ENCODE measurements at regions not wholly inside any gene's neighbourhood (a gene's known extent, or its start where the extent isn't known, plus 50 kb on each side); places are given as distances from the start of the nearest gene placed in this dataset.
"Not testable (repeated sequence)": the region's sequence is repeated elsewhere in the genome, so short reads cannot be mapped to it uniquely, and the experiment has no call there.

DNA sequence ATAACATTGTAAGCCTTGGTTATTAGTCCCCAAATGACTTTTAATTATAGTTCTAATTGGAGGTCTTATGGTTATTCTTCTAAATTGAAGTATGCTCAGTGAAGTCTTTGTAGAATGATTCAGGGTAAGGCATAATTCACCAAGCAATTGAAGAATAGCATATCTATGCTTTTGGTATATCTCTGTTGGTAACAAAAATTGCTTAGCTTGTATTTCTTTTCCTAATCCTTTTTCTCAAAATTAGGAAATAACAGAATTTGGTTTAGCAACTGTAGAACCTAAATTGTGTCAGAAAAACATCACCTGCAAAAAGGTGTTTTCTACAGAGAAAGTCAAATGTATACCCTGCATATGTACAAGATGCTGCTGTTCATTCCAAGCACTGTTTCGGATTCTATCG, 189.2 kb upstream of the EPHA4 start:
- DNase-seq (ENCODE audit: low spot score): no peak

DNA sequence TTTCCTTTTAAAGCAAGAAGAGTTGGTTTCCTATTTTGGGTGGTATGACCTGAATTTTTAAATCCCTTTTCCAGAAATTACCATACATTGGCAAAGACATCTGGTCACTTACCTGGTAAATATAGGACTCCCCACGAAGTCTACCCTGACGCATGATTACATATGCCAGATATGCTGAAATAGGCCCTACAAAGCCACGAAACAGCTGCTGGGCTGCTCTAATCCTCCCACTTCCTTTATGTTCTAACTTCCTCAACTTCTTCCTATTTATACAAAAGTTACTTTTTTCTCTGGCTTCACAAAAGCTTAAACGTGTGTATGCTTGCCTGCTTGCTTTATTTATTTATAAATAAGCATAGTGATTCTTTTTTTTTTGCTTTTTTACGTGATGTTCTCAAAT, 186.0 kb upstream of the EPHA4 start:
- no peak for DNase-seq (ENCODE audit: low spot score)

DNA sequence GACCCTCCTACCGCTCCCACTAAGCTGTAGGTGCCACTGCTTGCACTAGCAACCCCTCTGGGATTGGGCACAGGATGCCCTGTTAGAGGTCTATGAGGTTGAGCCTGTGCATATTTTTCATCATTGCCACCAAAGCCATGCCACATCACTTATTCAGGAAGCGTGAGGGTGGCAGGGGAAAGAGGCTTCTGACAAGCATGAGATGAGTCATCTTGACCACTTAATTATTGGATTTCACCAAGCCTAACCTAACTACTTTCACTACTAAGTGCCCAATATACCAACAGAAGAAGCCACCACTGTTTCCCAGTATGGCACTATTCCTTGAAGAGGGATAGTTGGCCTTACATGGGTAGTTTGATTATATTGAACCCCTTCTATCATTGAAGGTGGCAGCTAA, 181.3 kb upstream of the EPHA4 start:
- DNase-seq (ENCODE audit: low spot score): no peak

DNA sequence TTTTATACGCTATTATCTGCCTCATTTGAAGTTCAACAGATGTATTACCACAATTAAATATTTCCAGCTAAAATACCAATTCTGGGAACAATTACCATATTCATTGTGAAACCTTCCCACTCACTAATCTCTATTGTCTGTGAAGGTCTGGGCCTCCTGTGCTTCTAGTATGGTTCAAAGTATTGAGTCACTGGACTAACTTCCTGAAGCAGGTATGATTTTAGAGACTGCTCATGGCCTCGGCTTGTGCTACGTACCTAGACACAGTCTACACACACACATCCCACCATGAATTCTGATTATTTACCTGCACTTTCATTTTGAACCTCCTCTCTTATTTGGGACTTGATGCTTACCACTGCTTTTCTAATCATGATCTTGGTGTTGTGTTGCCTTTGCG, 180.7 kb upstream of the EPHA4 start:
- DNase-seq (ENCODE audit: low spot score): no peak

DNA sequence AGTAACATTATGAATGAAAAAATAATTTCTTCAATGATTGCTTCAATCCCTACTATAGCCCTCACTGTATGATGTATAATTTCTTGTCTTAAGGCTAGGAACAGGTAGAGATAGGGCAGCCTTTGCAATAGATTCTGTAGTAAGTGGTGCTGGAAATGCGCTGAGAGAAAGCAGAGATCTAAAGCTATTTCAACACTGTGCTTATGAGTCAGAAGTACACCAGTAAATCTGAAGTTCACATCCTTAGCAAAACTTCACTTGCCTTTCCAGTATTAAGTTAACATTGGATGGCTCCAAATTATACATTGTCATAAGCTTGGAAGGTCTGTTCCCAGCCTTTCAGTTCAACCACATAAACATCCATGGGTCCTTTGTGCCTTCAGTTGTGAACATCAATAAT, 178.2 kb upstream of the EPHA4 start:
- DNase-seq (ENCODE audit: low spot score): no peak

DNA sequence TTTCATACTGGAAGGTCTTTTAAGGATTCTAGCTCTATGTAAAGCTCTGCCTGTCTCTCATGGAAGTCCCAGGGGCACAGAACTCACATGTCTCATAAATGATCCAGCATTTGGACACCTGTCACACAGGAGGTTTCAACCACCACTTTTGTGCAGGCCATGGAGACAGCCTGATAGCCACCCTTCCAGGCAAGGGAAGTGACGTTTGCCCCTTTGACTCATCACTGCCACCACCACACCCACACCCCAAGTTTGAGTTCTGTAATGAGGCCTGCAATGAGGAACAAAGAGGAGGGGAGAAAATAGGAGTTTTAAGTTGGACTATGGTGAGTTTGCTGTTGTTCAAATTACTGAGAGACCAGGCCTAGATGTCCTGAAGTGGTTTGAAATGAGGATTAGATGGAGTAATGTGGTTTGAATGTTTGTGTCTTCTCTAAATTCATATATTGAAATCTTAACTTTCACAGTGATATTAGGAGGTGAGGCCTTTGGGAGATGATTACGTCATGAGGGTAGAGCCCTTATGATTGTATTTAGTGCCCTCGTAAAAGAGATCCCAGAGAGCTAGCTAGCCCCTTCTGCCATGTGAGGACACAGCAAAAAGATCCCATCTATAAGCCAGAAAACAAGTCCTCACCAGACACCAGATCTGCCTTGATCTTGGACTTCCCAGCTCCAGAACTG, 175.3 kb upstream of the EPHA4 start:
- no peak for DNase-seq (ENCODE audit: low spot score)

DNA sequence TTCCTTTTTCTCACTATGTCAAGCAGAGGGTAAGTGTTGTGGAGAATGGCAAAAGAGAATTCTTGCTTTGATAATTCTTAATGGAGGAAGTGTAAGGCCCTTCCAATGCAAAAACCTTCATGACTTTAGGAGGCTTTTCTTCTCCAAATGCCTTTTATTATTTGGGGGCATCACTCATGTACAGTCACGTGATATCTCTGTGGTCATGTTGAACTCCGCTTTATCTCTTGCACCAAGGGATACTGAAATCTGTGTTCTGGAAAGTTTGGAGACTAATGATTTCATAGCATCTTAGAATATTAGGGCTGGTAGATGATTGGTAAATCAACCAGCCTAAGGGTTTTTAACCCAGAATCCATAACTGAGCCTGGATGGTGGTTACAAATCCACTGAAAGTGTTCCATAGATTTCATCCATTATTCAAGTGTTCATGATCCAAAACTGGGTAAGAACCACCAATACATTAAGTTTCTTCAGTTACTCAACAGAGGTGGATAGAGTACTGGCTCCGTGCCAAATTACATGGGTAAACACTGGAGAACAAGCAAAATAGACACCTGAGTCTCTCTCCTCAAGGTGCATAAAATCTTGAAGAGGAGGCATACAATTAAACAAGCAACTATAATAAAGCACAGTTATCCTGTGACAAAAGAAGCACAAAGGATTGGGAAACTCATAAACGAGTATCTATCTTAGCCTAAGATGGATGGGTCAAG, 169.6 kb upstream of the EPHA4 start:
- no peak for DNase-seq (ENCODE audit: low spot score)

DNA sequence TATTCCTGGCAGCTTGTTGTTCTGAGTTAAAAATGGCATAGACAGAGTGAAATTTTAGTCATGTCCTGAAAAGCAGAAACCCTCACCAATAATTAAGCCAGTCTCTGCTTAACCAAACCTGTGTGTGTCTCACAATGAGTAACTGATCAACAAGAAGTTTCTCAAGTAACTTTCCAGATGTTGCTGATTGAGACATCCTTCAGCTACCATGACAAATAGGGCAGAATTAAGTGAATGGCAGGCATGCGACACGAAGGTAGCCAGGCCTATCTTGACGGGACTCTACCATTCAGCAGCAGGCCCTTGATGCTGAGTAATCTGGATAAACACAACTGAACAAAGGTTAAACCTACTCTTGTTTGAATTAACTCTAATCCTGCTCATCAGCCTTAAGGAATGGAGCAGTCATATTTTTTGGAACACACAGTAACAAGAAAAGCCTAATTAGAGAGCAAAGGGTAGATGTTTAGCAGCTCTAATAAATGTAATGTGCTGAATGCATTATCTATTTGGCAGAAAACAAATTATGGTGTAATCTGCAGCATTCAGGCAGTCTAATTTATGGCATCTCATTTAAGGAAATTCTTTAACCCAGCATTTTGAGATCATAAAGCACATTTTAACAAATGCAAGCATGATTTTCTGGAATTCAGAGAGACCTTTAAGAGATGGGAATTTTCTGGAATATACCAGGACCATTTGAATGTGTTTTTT, 159.5 kb upstream of the EPHA4 start:
- DNase-seq (ENCODE audit: low spot score): no peak

DNA sequence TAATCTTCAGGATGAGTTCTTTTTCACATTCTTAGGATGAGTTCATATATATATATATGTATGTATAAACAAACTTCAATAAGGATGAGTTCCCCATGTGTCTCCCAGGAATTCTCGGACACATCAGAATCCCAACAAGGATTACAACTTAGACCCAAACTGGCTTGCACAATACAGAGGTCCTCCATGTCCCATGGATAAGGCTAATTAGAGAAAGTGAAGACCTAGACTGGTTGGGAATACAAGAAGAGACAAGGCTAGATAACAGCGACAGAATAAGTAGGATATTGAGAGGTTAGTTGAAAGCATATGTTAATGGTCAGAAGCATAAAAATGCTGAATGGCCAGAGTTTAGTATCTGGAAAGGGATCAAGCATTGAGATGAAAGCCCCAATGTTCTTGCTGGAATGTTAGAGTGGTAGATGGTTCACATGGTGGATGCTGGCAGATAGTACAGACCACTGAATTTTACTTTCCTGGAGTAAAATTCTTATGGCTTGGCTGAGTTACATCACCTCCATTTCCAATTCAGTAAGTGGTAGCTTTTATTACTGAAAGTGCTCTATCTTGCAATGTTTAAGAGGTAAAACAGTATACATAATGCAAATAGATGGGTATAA, 154.9 kb upstream of the EPHA4 start:
- DNase-seq (ENCODE audit: low spot score): no peak

DNA sequence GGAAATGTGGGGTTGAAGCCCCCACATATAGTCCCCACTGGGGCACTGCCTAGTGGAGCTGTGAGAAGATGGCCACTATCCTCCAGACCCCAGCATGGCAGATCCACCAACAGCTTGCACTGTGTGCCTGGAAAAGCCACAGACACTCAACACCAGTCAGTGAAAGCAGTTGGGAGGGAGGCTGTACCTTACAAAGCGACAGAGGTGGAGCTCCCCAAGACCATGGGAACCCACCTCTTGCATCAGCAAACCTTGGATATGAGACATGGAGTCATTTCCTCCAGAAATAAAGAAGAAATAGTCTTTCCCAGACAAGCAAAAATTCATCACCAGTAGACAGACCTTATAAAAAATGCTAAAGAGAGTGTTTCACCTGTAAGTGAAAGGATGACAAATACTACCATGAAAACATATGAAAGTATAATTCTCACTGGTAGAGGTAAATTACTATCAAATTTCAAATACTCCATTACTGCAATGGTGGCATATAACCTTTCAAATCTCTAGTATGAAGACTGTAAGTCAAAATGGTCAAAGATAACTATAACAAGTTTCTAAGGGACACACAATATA, 152.6 kb upstream of the EPHA4 start:
- no peak for DNase-seq (ENCODE audit: low spot score)

DNA sequence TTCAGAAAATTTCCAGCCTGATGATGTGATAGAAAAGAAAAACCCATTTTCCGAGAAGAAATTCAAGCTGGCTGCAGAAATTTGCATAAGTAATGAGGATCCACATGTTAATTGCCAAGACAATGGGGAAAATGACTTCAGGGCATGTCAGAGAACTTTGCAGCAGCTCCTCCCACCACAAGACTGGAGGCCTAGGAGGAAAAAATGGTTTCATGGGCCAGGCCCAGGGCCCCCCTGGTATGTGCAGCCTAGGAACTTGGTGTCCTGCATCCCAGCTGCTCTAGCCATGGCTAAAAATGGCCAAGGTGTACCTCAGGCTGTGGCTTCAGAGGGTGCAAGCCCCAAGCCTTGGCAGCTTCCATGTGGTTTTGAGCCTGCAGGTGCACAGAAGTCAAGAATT, 152.0 kb upstream of the EPHA4 start:
- not testable (repeated sequence) for DNase-seq (ENCODE audit: low spot score)

DNA sequence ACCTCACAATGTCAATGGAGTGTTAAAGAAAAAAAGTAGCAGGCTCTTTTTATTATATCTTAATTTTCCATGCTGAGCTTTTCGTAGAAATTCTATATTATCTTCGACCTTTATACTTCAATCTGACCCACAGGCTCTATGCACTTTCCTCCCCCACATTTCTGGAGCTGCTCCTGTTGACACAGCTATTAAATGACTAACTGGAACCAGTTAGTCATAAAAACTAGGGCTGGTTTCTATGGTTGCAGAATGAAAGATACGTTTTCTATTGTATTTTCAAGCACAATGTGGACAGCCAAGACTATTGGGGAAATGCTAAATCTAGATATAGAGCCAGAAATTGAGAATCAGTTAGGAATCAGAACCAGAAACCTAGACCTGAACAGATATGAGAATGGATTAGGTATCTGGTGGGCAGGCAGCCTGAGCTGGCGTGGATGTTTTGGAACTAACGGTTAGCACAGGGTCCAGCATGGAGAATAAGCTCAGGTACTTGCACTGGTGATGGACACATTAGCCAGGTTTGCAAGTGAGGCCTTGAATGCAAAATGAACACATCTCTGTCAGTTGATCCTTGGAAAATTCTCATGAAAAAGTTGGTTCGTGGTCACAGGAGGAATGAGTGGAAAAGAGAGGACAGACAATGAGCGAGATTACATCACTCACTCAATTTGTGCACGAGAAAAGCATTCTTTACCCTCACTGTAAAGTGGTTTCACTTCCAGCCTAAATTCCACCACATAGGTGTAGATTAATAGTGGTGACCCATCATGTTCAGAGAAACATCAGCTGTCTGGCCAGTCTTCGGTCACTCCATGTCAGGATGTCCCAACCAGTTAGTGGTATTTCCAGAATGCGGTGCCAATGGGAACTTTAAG, 144.6 kb upstream of the EPHA4 start:
- DNase-seq (ENCODE audit: low spot score): no peak

DNA sequence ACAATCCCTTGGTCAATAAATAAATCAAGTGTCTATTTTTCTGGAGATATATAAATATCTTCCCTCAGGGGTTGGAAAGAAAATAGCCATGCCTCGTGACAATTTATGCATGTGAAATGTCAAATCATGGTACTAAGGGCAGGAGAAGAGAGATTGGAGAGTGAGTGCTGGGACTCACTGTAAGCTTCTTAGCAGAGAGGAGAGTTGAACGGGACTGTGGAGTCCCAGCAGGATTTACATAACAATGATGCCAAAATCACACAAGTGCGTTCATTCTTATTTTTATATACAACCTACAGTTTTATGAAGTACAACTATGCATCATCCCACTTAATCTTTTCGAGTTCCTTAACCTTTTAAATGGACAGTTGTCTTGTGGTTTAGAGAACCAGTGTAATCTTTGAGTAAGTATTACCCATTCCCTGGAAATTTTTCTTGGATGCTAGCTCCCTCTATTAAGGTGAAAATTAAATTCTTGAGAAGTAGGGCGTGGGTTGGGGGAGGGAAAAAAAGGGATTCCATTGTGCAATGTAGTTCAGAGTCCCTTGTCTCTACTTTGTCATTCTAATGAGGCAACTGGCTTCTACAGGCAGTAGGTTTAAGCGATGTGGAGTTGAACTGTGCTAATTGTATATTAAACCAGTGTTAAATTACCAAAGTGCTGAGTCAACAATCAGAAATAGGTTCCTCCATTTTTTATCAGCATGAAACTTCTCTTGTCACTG, 143.6 kb upstream of the EPHA4 start:
- DNase-seq (ENCODE audit: low spot score): no peak

DNA sequence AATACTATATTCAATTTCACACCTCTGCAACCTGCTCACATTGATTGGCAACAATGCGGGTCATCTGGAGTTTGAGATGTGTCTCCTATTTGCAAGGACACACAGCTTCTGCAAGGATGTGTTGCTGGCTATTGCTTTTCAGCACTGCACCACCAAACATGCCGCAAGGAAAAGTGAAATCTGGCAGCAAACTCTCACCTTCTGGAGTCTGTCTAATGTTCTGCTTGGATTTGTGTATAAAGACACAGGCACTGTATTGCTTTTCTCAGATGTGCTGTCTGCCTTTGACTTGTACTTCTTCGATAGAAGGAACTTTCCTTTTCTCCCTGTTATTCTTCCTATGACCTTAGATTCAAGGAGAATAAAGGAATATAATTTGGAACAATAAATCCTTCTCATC, 138.6 kb upstream of the EPHA4 start:
- DNase-seq (ENCODE audit: low spot score): no peak

DNA sequence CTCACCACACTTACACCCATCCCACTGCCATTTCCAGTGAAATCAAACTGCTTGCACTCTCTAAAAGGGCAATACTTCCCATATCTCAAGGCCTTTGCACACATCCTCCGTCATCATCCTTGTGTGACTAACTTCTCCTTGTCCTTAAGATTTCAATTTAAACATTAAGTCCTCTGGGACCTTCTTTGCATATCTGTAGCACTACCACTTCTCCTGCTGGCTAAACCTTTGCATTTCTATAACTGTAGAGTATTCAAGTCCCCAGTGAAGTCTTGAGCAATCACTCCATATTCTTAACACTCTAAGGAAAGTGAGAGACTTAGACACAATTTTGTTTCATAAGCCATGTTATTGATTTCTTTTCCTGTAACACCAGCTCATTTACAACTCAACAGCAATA, 136.8 kb upstream of the EPHA4 start:
- DNase-seq (ENCODE audit: low spot score): no peak

DNA sequence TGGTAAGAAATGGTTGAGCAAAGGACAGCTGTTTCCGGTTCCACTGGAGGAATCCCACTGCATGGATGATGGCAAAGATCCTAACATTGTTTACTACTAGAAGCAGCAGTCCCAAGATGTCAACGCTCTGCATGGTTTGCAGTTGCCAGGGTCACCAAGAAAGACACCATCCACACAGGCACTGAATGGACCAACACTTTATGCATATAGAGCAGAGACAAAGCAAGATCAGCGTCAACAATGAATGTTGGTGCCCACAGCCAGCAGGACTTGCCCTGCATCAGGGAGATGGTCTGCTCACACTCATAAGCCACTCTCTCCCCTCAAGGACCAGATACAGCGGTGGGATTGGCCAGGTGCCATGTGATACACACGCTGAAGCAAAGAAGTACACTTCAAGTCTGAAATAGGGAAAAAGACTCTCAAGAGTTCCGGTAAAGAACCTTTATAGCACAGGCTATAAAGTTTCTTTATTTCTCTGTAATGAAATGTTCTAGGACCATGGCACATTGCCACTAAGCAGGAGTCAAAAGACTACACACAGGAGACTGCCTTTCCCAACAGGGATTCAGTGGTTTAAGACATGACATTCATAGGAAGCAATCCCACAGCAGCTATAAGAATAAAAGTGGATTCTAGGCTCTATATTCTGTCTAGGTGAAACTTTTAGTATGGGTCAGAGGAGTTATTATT, 133.2 kb upstream of the EPHA4 start:
- no peak for DNase-seq (ENCODE audit: low spot score)

DNA sequence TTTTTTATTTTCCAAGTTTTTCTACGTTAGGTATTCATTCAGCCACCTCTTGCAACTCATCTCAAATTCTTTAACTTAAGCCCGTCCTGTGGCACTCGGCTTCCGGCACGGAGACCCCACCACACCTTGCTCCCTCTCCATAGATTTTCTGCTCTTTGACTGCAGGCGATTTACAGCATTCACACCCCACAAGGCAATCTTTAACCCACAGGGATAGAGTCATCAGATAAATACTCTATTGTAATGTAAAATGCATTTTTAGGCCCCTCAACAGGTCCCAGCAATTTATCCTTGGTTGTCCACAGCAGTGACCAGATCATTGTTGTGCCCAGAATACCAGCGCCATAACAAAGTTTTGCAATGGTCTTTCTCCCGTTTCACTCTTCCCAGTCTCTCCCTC, 132.3 kb upstream of the EPHA4 start:
- DNase-seq (ENCODE audit: low spot score): no peak

DNA sequence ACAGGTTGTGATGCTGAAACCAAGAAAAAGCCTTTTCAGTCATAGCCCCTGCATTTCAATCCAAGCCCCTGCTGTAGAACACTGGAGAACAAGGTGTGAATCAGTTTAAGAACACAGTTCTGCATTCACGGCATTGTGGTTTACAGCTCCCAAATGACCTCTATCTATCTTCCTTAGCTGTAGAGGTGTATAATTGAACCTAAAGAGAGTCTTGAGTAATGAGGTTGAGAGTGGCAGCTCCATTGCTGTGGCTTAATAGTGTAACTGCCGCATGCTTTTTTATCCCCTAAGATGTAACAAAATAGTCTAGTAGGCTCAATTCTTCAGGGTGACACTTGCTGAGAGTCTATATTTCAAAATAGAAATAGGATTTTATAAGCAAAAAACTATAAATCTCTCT, 121.3 kb upstream of the EPHA4 start:
- no peak for DNase-seq (ENCODE audit: low spot score)

DNA sequence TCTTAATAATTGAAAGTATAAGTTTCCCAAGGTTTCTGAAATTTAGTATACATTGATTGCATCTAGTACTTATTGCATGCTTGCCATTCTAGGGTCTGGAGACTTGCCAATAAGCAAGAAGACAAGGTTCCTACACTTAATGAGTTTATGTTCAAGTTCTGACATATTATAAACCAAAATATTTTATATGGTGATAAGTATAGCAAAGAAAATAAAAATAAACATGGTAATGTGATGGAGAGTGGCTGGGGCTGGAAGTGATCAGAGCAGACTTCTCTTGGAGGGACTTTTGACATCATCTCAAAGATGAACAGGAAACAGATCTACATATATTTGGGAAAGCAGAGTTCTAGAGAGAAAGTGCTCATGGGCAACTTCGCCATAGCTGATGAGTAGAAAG, 119.5 kb upstream of the EPHA4 start:
- no peak for DNase-seq (ENCODE audit: low spot score)

DNA sequence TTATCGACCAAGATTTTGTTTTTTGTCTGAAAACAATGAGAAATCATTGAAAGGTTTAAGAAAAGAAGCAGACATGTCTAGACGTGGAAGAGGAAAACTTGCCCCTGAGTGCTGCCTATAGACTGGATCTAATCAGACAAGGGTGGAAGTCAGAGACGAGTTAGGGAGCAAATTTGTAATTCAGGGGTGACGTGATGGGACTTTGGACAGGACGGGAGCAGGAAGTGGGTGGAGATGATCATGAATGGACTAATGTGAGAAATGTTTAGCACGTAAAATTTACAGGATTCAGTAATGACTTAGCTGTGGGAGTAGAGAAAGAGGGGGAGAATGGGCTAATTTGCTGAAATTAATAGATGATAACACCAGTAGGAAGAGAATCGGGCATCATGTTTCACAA, 117.0 kb upstream of the EPHA4 start:
- DNase-seq (ENCODE audit: low spot score): no peak
